Heart right ventricle (tissue), 16 donors: ENCODE measurements at regions not wholly inside any gene's neighbourhood (a gene's known extent, or its start where the extent isn't known, plus 50 kb on each side); places are given as distances from the start of the nearest gene placed in this dataset.

ENCODE experiments used
- ATAC-seq, 8 donors: fragments of 200-7000 bp; cut with Tn5 transposase; one replicate each; pipeline ENCODE4 v1.9.1; 2020; ENCODE audit warnings: mild to moderate bottlenecking in 8 of 8, moderate library complexity in 8 of 8, moderate number of reproducible peaks in 1 of 8
- DNase-seq, 2 donors: peaks; one replicate each; pipeline ENCODE4 v3.0.0-alpha.2; 2020
- H3K27ac ChIP-seq, 10 donors: fragments of 200-600 bp; sonication (generic) in 2 of 10; one replicate each; pipeline versions ENCODE4 v1.5.0 to v1.8.0; 2020 to 2022; ENCODE audit warnings: mild to moderate bottlenecking in 3 of 10
- H3K27me3 ChIP-seq, 7 donors: fragments of 200-600 bp; one replicate each; pipeline ENCODE4 v1.8.0; 2021 to 2022; ENCODE audit warnings: mild to moderate bottlenecking in 2 of 7
- H3K36me3 ChIP-seq, 9 donors: fragments of 200-600 bp; sonication (generic) in 1 of 9; one replicate each; pipeline versions ENCODE4 v1.5.0 to v1.8.0; 2020 to 2022; ENCODE audit warnings: mild to moderate bottlenecking in 2 of 9
- H3K4me1 ChIP-seq, 9 donors: fragments of 200-600 bp; sonication (generic) in 1 of 9; one replicate each; pipeline versions ENCODE4 v1.5.0 to v1.8.0; 2020 to 2022; ENCODE audit warnings: mild to moderate bottlenecking in 4 of 9
- H3K4me3 ChIP-seq, 10 donors: fragments of 200-600 bp; sonication (generic) in 2 of 10; one replicate each; pipeline versions ENCODE4 v1.5.0 to v1.8.0; 2020 to 2022; ENCODE audit warnings: mild to moderate bottlenecking in 7 of 10, moderate library complexity in 2 of 10
- H3K9me3 ChIP-seq, 11 donors: fragments of 200-600 bp in 10 of 11; sonication (generic) in 2 of 11; one replicate each; pipeline versions ENCODE4 v1.5.0 to v1.8.0; 2013 to 2022; ENCODE audit warnings: mild to moderate bottlenecking in 2 of 11, control low read depth in 1 of 11, moderate library complexity in 1 of 11
- CTCF ChIP-seq, 9 donors: fragments of 200-600 bp; sonication (generic) in 2 of 9; IDR thresholded peaks; one replicate each; pipeline versions ENCODE4 v1.5.0 to v1.8.0; 2021 to 2022; ENCODE audit warnings: antibody characterized with exemption in 9 of 9, mild to moderate bottlenecking in 5 of 9, moderate library complexity in 1 of 9
- WGBS, 2 donors: extraction: QIAGEN DNeasy Blood & Tissue Kit; methylation state at CpG; one replicate each; pipeline ENCODE4 v1.1.7; 2013; ENCODE audit warnings: inconsistent platforms in 1 of 2; 5-methylcytosine and 5-hydroxymethylcytosine counted together
- intact Hi-C, 10 donors: fragments of 100-400 bp; cut with DNase I; formaldehyde crosslinking; loops; one replicate each; pipeline versions ENCODE4 v1.11.1 to v1.14.2; 2022
- donor health status: Arrhythmogenic right ventricular cardiomyopathy.
- donor health status: ischemic (EF 13 %, LVEDD 7.1; RV severe dilation, severe dysfunction).
- donor health status: healthy with polysubstance abuse.
- donor health status: DM: no; HTN: yes; CAD: no.
- donor health status: DM: no; HTN: no; CAD: no.
- donor health status: ischemic (EF 25% LVEDD 6.9; RV normal size, moderate dysfunction).
- donor health status: ischemic (EF 25% LVEDD 5.7; RV mildly dilated, moderate dysfunction).
- donor health status: healthy.
- donor health status: DM: yes; HTN: yes; CAD: no.
- donor health status: Ischemic cardiomyopathy.
- donor health status: ischemic (EF 35%, LVEDD 5.7; RV mildly dilated, moderate dysfunction).
- donor health status: nonischemic (EF 11% LVEDD 7.7; RV severe dilation, severe dysfunction).
- donor health status: DM: yes; HTN: yes; CAD: no.
- donor health status: PGD.
- donor health status: ischemic (EF 29% LVEDD 5.4; RV normal size, mild dysfunction).
- donor health status: nonischemic (EF 23%, LVEDD 6.1; RV moderate dilation, normal function).

GRCh38 chr3:10597733-10598132 is 92.3 kb upstream of the ATP2B2 start:
- Histone ChIP-seq H3K4me1 (no peaks in the 10 kb centered on the region), H3K27me3 (peaks cover 0 to 40% (median 8%) of the 10 kb centered on the region in 7 donors), H3K36me3 (no peaks in the 10 kb centered on the region), H3K4me3 (no peak overlapping the region), H3K27ac (no peak overlapping the region), H3K9me3 (no peaks in the 10 kb centered on the region)
- DNase-seq (no peak), ATAC-seq (no peak)
- intact Hi-C loops, result no loop called here
- WGBS, 2 donors, result 50 to 51% methylated on average over 4 of the region's 4 CpGs
- TF ChIP-seq CTCF (IDR thresholded peaks at IDR 0.05), result no peak

- H3K9me3 ChIP-seq, result no peaks in the 10 kb centered on the region
- intact Hi-C loops, result no loop called here
- H3K4me1 ChIP-seq, result no peaks in the 10 kb centered on the region
- ATAC-seq (no peak), DNase-seq (no peak)
- no peaks in the 10 kb centered on the region for H3K36me3 ChIP-seq
- 68 to 75% methylated on average over 6 of the region's 6 CpGs for WGBS, 2 donors
- H3K27me3 ChIP-seq, result peaks cover 0 to 49% (median 11%) of the 10 kb centered on the region in 7 donors
- no peak for TF ChIP-seq CTCF (IDR thresholded peaks at IDR 0.05)
- H3K4me3 ChIP-seq, result no peak overlapping the region
- H3K27ac ChIP-seq, result no peak overlapping the region
Observed at GRCh38 chr3:10599017-10599416, 93.6 kb upstream of the ATP2B2 start.

GRCh38 chr3:10599444-10599843 is 94.1 kb upstream of the ATP2B2 start:
- no peak overlapping the region for H3K4me3 ChIP-seq
- H3K36me3 ChIP-seq, result no peaks in the 10 kb centered on the region
- no peak for TF ChIP-seq CTCF (IDR thresholded peaks at IDR 0.05)
- intact Hi-C loops, result no loop called here
- 75 to 78% methylated on average over 9 of the region's 9 CpGs for WGBS, 2 donors
- peaks cover 0 to 50% (median 11%) of the 10 kb centered on the region in 7 donors for H3K27me3 ChIP-seq
- no peaks in the 10 kb centered on the region for H3K4me1 ChIP-seq
- H3K27ac ChIP-seq, result no peak overlapping the region
- DNase-seq (no peak), ATAC-seq (no peak)
- no peaks in the 10 kb centered on the region for H3K9me3 ChIP-seq

GRCh38 chr3:10600296-10600714 is 94.9 kb upstream of the ATP2B2 start:
- Histone ChIP-seq H3K27me3 (peaks cover 0 to 59% (median 11%) of the 10 kb centered on the region in 7 donors), H3K36me3 (no peaks in the 10 kb centered on the region), H3K4me3 (no peak overlapping the region), H3K4me1 (no peaks in the 10 kb centered on the region), H3K27ac (no peak overlapping the region), H3K9me3 (no peaks in the 10 kb centered on the region)
- intact Hi-C loops, result loop anchor here in 1 of 10 donors (5.0 kb wide), 1 partner anchor 347 kb away; no protein-coding TSS in a partner anchor
- 36 to 39% methylated on average over 8 of the region's 8 CpGs for WGBS, 2 donors
- DNase-seq, result no peak
- ATAC-seq, result no peak
- no peak for TF ChIP-seq CTCF (IDR thresholded peaks at IDR 0.05)
